COLO668 (cell line): ENCODE measurements at regions not wholly inside any gene's neighbourhood (a gene's known extent, or its start where the extent isn't known, plus 50 kb on each side); places are given as distances from the start of the nearest gene placed in this dataset.
A peak's percentile ranks its signal among the peaks of the same experiment; 100 is the strongest.

Experiments used
- DNase-seq: peaks from one replicate; lab custom pipeline; 2025; ENCODE audit not compliant: unreplicated experiment; lab: John Stamatoyannopoulos, UW

DNA sequence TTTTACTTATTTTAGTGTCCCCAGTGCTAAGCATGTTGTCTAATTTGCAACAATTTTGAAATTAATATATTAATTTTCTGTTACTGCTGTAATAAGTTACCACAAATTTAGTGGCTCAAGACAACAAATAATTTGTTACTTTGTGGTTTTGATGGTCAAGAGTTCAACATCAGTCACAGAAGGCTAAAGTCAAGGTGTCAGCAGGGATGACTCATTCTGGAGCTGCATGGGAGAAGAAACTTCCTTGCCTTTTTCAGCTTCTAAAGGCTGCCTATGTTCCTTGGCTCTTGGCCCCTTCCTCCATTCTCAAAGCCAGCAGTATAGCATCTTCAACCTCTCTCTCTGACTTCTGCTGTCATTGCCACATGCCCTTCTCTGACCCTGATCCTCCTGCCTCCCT is 271.8 kb downstream of the HLX start:
- DNase-seq, result no peak

GRCh38 chr1:221154932-221155331 is 275.7 kb downstream of the HLX start:
- DNase-seq, result no peak

GRCh38 chr1:221157026-221157761 is 278.0 kb downstream of the HLX start:
- DNase-seq, result no peak

DNA sequence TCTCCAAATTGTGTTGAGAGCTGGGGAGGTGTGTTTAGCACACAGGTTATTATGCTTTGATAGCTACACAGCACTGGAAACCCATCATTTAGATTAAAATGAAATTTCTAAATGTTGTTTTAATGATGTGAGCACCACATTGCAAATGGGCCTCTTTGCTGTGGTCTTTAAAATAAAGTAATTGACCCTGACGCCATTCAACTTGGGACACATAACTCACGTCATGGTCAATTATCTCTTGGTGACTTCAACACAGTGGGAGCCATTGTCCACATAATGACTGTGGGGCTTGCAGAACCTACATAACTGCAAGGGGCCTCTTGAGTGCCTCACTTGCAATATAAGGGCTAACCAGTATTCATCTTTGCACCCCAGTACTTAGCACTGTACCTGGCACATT is 280.4 kb downstream of the HLX start:
- DNase-seq, result no peak

GRCh38 chr1:221161571-221162041 is 282.4 kb downstream of the HLX start:
- no peak for DNase-seq

DNA sequence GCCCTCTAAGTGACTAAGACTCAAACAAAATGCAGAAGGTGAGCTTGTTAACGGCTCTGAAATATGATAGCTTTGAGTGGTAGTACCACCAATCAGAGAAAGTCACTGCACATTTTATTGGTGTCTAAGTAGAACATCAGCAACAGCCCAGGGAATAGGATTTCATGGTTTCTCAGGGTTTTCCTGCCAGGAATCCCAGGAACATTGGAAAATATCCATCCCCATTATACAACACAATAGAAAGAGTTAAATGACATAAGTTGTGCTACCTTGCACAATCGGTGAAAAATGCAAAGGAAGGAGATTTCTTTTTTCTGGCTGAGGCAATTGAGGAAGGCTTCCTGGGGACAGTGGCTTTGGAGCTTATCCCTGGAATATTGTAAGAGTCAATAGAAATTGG is 283.1 kb downstream of the HLX start:
- no peak for DNase-seq

- DNase-seq, result no peak
Observed at GRCh38 chr1:221162939-221163338, 283.7 kb downstream of the HLX start.

DNA sequence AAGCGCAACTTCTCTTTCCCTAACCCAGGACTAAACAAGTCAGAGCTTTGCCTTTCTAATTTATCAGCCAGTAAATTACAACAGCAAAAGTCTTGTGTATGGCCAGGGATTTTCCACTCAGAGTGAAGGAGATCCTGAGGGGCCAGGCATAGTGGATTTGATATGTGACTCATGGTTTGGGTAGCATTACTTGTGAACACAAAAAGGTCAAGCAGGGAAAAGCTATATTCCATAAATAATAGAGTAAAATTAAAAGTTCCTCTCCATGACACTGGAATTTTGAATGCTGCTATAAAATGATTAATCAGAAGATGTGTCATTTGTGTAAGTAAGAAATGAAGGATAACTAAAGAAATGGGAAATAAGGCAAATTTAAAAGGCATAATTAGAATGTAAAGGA is 284.8 kb downstream of the HLX start:
- no peak for DNase-seq

- DNase-seq, result no peak
Observed at GRCh38 chr1:221164951-221165838, 286.0 kb downstream of the HLX start.

DNA sequence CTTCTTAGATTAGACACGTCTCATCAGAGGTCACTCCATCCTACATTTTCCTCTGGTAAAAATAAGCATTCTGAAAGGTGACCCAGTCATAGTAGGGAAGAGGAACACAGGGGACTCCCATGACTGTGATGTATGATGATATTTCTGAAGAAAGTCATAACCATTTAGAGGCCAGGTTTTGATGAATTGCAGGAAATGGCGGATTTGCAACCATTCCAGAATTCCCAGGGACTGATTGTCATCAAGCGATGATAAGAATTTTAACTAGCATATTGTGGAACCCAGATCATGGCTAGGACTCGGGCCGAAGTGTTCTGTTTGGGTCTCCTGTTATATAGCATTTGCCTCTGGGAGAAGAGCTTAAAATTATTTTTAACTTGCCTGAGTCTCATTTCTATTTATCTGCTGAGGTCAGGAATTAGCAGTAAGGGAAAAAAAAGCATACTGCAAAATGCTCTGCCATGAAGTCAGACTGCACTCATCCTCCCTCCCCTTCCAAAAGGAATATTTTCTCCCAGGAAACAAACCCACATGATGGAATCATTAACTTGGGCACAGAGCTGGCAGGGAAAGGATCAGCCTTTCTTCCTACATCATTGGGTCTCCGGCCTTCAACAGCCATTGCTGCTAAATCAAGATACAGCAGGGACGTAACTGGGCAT is 286.7 kb downstream of the HLX start:
- DNase-seq, result no peak

DNA sequence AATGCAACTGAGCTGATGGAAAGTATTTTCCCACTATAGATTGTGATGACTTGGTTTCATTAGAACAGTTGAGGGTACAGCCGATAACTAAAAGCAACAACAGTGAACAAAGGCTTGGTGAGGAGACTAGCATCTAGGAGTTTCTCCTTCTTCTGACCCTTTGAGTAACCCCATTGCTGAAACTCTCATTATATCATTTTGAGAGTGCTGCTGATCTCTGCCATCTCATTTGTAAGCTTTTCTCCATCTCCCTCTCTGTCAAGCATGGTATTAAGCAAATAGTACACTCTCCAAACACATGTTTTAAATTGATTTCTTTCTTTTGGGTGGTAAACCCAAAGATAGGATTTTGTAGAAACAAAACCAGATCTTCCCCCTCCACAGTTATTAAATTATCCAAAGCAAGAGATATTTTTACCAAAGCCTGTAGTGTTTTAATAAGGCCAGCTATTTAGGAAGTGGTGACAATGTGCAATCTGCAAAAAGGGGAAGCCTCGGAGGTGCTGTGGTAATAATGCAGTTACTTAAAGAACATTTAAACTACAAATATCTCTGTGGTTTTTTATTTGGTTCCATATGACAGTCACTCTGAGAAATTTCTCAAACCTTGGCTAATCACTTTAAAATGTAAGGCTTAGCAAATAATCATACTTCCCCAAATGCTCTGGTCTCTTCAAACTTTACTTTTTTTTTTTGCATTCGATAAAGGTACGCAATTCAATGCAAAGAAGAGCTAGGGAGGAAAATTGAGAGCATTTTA is 287.5 kb downstream of the HLX start:
- no peak for DNase-seq

DNA sequence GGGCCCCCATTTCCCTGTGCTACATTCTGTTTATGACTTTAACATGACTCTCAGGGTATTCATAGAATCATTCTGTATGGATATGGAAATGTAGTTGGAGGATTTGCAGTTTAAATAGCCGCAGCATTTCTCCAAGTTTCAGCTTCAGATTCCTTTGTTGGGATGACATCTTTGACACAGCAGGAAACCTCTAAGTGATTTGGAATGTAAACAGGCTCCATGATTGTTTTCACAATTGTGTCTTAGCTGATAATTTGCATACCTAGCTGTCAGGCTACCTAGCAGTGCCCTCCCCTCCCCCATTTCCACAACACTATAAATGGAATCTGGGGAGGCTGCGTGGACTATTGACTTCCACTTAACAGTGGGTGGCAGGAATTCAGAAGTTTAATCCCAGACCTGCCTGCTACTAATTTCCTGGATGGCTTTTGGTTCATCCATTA is 290.2 kb downstream of the HLX start:
- DNase-seq, result no peak

DNA sequence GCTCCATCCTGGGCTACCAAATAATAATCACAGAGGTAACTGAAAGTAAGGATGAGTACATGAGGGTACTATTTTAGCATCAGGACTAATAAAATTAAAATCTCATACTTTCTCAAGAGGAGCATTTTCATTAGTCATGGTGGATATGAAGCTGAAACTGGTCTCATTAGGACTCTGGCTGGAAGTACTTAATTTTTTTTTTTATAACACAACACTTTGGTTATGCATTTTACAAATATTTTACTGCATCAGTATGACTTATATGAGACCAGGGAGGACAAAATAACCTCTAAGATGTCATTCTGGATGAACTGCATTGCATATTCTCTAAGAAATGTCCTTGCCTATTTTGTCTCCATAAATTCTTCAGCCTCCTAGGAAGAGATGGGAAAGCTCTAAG is 290.9 kb downstream of the HLX start:
- DNase-seq, result no peak

- no peak for DNase-seq
Observed at GRCh38 chr1:221171768-221172167, 292.5 kb downstream of the HLX start.

DNA sequence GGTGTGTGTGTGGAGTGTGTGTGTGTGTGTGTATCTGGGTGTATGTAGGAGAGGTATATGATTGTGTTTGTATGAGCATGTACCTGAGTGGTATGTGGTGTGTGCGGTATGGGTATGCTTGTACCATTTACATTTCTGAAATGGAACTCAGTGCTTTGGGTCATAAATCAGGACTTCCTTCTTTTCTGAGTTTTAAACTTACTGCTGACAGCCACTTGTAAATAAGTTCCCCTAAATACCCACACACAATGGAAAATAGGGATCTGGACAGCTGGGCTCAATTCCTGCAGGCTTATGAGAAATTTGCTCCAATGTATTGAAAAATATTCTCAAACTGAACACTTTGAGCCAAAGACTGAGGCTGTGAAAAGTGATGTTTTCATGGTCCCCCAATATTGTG is 293.6 kb downstream of the HLX start:
- no peak for DNase-seq

DNA sequence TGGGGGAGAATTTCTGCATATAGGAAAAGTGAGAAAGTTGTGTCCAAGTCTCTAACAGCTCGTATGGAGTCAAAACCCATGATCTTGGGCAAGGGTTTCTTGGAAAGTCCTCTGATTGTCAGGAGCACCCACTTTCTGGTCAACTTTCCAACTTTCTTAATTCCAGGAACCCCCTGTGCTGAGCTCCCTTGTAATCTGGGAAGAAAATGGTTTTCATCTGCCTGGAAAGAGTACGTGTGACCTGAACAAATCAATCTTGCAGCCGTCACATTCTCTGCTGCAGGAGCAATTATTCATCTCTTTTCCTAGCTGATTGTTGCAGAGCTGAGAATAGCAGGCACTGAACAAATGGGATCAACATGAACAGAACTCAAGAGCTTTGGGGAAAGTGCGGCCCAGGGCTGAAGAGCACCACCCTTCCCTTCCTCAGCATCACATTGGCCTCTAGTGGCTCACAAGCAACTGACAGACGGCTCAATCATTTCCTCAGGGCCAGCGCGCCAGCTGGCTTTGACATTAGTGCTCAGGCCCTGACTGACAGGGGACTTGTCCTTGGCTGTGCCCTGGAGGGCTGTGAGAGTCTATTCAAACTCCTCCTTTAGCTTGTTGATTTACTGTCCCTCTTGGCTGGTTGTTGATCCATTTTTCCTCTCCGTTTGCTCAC is 295.2 kb downstream of the HLX start:
- peak; percentile 13 for DNase-seq

DNA sequence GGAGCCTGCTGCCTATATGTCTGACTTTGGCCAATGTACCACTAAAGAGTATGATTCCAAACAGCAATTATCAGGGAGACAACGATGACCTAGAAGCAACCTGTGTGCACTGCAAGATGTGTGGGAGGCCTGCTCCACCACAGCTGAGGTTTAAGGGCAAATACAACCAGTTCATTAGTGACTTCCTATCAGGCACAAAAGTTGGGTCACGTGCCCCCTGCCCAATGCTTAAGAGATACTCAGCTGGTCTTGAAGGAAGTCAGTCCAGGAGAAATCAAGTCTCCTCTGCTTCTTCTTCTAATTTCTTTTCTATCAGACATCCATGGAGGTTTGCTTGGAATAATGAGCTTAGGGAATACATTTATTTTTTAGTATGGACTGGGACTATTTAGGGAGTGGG is 296.0 kb downstream of the HLX start:
- DNase-seq, result no peak

DNA sequence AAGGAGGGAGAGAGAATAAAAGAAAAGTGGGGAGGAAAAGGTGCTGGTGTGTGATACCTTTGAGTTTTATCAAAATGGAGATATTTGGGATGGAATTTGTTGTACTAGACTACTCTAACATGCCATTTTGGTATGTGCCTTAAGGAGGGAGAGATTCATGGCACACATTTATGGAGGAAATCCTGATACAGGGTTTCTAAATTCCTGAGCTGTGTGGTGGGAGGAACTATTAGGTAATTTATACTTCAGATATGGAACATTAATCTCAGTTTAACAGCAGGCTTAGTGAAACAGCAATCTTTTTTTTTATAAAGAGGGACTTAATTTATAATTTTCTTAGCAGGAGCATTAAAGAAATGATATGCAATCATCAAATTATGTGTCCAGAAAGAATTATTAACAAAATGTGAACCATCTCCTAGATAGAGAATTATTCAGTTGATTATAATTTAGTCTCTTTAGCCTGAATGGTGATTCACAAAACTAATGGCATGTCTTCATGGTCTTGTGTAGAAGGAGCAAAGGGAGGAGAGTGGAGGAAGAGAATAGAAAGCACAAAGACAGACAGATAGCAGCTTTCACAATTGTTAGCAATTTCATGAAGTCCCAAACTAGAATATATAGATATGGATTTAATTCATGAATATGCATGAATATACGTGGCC is 301.6 kb downstream of the HLX start:
- no peak for DNase-seq

GRCh38 chr1:221182791-221183533 is 303.7 kb downstream of the HLX start:
- no peak for DNase-seq
